COLO829 (cell line): ENCODE measurements at regions not wholly inside any gene's neighbourhood (a gene's known extent, or its start where the extent isn't known, plus 50 kb on each side); places are given as distances from the start of the nearest gene placed in this dataset.
"Not testable (repeated sequence)": the region's sequence is repeated elsewhere in the genome, so short reads cannot be mapped to it uniquely, and the experiment has no call there.

Source experiments
- DNase-seq: peaks from one replicate; pipeline ENCODE4 v3.0.0; 2012; ENCODE audit warnings: low spot score

DNA sequence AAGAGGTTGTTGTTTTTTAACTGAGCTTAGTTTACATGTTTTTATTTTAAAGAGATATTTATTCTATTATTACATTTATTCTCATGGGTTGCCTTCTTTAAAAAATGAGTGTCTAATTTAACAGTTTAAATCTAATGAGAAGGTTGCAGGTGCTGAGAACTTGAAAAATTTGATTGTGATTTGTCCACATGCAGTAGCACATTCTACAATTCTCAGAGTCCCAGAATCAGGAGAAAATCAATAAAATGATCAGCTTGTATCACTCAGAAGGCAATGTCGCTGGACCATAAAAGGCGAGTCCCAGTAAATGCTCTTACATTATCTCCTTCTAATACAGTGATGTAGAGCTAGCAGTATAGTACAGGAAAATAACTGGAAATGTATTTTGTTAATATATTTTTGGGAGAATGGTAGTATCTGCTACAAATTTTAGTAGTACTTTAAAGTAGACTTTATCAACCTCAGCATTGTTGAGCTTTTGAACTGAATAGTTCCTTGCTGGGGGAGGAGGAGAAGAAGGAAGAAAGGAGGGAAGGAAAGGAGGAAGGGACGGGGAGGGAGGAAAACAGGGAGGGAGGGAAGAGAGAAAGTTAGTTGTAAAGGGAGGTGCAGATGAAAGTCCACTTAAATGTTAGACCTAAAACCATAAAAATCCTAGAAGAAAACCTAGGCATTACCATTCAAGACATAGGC is 458.0 kb downstream of the DOK5 start:
- no peak for DNase-seq

DNA sequence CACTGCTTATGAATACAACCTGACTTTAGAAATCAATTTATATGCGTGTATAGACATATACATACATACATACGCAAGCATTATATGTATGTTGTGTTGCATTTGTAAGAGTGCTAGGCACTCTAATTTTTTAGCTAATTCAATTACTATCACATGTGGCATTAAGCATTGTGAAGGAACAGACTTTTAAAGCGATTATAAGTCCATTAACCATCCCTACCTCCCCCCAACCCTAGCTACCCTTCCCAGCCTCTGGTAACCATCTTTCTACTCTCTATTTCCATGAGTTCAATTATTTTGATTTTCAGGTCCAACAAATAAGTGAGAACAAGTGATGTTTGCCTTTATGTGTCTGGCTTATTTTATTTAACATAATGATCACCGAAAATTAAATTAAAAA is 453.8 kb downstream of the DOK5 start:
- DNase-seq = no peak

DNA sequence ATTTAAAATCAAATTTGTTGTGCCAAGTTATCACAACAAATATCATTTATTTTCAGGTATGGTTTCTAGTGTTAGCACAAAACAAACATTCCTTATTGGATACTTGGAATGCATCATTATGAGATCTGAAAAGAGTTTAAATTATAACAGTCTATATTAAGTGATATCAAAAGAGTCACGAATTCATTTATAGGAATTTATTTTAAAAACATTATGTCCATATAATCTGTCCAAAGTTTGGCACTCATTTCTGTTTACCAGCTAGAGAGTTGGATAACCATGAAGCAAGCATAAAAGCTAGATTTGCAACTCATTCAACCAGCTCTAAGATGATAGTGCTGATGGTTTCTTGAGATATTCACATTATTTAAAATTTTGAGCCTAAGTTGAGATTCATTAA is 453.2 kb downstream of the DOK5 start:
- DNase-seq = no peak

DNA sequence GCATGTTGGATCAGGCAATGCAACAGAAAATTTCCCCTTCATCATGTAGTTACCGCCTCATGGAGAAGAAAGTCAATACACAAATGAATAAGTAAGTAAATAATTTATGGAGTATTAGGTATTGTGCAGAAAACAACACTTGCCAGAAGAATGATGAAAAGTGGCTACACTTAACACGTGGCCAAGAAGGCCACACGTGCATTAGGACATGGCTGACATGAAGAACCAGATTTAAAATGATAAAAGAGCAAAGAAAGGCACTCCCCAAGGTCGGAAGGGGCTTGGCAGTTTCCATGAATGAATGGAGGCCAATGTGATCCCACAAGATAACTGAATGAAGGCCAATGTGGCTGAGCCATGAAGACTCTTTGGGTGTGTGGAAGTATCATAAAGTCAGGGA is 447.2 kb downstream of the DOK5 start:
- no peak for DNase-seq

DNA sequence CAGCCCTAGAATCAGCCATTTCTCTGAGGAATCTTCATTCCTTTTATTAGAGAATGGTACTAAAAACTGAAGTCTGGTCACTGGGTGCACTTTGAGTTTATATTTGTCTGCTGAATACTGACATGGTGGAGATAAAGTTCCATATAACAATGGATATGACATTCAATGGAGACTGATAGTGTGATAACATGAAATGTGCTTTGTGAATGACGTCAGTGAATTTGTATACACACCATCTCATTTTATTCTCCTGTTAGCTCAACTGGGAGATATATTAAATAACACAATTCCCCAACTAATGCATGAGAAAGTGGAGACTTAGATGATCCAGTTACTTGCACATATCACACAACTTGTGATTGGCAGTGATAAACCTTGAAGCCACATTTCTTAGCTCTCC is 446.7 kb downstream of the DOK5 start:
- no peak for DNase-seq

DNA sequence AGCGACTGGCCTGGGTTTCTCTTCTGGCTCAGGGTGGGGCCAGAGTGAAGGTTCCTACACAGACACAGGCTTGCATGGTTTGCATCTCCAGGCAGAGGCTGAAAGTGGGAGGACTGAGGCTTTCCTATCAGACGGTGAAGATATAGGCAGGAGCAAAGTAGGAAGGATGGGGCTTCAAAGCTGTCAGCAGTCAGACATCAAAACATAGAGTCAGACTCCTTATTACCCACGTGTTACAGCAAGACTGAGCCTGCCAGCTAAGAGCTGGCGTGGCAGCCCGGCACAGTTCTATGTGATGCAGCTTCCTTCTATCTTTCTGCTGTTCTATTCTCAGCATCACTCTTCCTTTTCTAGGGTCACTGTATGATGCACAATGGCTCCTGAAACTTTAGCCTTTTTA is 445.1 kb downstream of the DOK5 start:
- no peak for DNase-seq

DNA sequence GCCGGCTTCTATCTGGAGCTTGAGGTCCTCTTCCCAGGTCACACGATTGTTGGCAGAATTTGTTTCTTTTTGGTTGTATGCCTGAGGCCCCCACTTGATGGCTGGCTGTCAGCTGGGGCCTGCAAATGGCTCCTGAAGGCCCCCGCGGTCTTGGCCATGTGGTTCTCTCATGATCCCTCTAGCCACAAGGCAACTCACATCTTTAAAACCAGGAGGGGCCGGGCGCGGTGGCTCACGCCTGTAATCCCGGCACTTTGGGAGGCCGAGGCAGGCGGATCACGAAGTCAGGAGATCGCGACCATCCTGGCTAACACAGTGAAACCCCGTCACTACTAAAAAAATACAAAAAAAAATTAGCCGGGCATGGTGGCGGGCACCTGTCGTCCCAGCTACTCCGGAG is 443.6 kb downstream of the DOK5 start:
- not testable (repeated sequence) for DNase-seq

DNA sequence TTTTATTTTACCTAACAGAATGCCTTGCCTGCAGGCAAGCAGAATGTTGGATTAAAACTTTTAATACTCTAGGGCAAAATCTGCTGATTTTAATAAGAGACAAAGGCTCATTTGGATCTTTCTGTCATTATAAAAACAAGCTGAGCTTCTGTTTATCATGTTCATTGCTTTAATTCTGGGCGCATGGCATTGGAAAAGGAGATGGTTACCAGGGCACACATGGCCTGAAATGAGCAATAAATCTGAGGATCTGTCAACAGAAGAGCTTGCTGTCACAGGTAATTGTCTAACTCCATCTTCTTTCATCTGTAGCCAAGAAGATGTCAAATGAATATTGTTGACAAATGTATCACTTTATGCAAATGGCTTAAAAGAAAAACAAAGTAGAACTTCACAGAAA is 439.6 kb downstream of the DOK5 start:
- no peak for DNase-seq

DNA sequence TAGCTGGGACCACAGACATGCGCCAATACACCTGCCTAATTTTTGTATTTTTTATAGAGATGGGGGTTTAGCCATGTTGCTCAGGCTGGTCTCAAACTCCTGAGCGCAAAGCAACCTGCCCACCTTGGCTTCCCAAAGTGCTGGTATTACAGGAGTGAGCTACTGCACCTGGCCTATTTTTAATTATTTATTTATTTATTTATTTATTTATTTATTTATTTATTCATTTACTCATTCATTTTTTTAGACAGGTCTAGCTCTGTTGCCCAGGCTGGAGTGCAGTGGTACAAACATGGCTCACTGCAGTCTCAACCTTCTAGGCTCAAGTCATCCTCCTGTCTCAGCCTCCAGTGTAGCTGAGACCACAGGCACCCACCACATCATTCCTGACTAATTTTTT is 434.3 kb downstream of the DOK5 start:
- DNase-seq = no peak

DNA sequence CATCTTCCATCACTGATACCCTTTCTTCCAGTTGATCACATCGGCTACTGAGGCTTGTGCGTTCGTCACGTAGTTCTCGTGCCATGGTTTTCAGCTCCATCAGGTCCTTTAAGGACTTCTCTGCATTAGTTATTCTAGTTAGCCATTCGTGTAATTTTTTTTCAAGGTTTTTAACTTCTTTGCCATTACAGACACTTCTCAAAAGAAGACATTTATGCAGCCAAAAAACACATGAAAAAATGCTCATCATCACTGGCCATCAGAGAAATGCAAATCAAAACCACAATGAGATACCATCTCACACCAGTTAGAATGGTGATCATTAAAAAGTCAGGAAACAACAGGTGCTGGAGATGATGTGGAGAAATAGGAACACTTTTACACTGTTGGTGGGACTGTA is 430.7 kb downstream of the DOK5 start:
- not testable (repeated sequence) for DNase-seq

DNA sequence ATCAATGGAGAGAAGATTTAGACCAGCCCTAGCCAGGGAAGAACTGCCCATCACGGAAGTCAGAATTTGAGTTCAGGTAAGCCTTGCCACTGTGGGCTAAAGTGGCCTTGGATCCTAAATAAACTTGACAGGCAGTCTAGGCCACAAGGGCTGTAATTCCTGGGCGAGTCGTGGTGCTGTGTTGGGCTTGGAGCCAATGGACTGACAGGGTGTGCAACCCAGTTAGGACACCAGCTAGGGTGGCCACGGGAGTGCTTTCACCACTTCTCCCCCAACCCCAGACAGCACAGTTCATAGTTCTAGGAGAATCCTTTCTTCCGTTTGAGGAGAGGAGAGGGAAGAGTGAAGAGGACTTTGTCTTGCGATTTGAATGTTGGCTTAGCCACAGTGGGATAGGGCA is 422.4 kb downstream of the DOK5 start:
- no peak for DNase-seq

DNA sequence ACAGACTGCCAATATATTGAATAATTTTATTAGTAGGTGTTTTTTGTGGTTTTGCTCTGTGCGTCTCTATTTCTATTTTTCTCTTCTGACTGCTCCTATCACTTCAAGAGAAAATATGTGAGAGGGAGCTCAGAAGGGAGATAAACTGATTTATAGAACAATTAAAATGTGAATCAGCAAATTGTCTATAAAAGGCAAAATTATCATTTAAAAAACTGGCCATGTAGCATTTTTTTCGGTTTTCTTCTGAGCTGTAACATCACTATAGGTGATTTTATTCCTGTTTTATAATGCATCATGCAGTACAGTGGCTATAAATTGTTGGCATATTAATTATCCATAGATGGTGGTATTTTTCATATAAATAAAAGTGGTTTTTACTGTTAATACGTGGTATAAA is 416.5 kb downstream of the DOK5 start:
- no peak for DNase-seq

DNA sequence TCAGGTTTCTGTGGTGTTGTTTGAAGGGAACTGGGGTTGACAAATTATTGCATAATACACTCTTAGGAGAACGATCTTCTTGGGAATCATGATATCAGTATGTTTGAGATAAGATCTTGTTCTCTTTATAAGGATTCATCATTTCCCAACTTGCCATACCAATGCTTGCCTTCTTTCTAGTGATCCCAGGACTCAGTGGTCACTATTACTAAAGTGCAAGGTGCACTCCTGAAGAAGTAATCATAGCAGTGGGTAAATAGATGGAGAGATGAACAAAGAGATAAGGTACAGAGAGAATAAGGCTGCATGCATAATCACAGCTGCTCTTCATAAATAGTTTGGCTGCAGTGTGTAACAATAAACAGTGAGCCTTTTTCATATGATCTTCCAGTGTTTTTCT is 404.0 kb downstream of the DOK5 start:
- DNase-seq = no peak

DNA sequence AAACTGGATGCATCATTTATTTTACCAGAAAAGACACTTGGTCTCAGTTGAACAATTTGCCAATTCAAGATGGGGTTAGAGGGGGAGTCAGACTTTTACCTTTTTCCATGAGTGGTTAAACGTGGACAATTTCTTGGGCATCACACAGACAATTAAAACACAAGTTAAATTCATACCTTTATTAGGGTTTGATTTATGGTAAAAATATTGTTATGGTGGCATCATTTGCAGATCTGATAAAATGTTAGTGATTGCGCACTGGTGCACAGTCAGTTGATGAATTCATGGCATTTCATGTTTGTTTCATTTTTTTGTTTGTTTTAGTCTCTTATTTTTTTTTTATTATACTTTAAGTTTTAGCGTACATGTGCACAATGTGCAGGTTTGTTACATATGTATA is 399.9 kb downstream of the DOK5 start:
- DNase-seq = no peak

DNA sequence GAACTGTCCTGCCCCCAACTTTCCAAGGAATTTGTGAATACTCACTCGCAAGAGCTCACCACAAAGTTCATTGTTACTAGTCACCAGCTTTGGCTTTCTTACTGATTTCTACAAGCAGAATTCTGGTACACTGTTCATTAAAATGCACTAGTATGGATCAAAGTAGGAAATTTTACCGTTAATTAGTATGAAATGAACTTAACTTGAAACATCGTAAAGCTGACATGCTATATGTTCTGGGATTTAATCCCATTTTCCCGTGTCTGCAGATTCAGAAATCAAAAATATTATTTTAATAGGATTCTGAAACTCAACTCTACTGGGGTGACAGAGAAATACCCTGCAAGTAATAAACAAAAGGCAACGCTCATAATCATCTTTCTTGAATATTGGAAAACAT is 399.3 kb downstream of the DOK5 start:
- DNase-seq = no peak

DNA sequence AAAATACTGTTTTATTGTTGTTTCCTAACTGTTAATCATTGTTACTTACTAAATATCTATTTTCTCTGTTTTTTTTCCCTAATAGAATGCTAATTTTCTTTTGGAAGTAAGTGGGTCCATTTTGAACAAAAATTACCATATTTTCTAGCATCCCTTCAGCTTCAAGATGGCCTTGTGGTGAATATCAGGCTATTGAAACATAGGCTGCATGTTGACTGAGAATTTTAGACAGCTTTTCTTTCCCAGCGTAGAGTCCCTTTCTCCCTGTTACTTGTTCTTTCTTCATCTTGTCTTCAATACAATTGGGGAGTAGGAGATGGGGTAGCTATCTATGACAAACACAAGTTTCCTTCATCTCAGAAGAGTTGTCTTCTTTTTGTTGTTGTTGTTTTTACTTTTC is 397.0 kb downstream of the DOK5 start:
- DNase-seq = no peak

DNA sequence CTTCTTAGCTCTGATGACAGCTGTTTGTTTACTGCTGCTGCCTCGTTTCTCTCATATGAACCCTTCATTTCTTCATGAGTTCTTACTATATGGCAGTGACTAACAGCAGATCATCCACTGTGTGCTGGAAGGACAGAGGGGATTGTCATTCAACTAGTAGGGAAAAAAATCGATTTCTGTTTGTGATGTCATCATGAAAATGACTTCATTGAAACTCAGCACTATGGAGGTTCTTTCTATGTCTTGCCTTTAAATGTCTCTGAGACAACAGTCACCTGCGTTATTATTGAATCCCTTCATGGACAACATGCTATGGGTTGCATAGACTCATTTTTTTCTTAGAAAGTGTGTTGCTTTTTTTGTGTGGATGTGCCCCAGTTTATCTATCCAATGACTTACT is 394.4 kb downstream of the DOK5 start:
- DNase-seq = no peak

DNA sequence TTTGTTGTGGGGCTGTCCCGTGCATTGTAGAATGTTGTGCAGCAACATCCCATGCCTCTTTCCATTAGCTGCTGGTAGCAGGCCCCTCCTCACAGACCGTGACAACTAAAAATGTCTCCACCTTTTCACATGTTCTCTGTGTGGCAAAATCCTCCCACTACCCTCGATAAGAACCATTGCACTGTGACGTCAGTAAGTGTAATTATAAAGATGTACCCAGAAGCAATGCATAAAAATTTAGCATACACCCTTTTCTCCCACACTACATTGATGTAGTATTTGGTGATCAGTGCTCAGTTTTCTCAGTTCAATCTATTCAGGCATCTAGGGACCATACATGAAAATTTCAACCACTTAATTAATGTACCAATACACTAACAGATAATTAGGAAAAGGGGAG is 389.9 kb downstream of the DOK5 start:
- no peak for DNase-seq

DNA sequence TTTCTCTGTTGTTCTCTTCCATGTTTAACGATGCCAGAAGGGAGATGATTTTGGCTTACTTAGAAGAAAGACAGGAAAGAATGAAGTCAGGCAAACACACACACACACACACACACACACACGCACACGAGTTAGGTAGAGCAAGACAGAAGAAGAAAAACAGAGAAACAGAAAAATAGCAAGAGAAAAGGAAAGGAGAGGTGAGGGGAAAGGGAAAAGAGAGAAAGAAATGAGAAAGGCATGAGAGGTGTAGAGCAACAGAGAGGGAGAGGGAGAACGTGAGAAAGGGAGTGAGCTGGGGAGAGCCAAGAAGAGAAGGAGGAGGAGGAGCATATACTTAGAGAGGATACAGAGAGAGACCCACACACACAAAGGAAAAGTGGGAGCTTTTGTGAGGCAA is 385.3 kb downstream of the DOK5 start:
- no peak for DNase-seq

DNA sequence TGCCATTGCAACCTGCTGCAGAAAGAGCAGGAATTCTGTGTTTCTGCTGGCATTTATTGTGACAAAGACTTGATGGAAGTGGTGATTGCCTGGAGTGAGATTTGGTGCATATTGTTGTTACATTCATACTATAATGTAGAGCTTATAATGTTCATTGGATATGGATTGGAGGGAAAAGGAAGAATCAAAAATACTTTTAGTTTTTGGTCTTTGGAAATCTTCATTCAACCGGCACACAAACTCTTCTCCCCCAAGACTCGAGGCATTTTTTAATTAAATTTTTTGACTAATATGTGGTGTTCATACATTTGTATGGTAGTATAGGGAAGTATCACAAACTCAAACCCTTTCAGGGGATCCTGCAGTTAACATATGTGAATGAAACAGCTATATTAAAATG is 380.8 kb downstream of the DOK5 start:
- no peak for DNase-seq

DNA sequence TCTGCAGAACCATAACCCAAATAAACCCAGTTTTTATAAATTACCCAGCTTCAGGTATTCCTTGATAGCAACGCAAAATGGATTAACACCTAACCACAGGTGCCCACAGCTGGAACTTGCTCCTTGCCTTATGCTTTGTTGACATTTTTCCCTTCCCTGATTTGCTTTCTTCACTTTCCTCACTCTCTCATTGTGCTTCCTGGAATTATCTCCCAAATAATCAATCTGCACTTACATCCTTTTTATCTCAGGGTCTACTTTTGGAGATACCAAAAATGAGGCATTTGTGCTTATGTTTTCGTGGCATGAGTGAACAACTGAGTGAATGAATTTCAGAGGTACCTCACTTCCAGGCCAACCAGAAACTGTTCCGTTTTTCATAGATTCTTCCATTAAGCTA is 374.3 kb downstream of the DOK5 start:
- no peak for DNase-seq

DNA sequence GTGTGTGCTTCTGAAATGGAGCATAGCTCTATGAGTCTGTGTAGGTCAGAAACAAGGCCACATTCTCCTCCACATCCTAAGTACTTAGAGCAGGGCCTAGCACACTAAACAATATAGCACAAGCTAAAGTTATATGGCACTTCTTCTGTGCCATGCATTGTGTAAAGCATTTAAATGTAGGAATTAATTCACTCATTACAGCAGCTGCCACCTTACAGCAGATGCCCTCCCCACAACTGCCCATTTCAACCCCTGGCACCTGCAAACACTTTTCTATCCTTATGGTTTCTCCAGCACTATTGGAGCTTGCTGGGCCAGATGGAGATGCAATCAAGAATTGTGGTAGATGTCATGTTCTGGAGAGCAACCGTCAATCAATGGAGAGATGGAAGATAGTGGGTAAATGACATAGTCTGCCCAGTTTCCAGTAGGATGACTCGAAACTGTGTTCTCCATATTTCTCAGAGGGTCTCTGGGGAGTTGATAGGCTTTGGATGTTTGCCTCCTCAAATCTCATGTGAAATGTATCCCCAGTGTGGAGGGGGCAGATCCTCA is 373.7 kb downstream of the DOK5 start:
- DNase-seq = no peak

DNA sequence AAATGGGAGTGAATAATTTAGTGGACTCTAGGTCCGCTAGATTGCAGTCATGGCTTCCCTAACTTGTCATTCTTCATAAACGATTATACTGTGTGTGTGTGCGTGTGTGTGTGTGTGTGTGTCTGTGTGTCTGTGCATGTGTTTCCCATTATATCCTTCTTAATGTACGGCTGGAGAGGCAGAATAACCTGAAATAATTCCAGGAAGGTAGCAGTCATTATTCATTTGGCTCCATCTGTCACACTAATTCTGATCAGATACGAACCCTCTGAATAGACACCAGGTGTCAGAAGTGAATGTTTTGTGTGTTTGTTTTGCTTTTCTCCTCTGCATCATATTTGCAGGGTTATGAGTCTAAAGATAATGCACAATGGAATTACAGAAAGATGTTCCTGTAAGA is 372.9 kb downstream of the DOK5 start:
- no peak for DNase-seq

DNA sequence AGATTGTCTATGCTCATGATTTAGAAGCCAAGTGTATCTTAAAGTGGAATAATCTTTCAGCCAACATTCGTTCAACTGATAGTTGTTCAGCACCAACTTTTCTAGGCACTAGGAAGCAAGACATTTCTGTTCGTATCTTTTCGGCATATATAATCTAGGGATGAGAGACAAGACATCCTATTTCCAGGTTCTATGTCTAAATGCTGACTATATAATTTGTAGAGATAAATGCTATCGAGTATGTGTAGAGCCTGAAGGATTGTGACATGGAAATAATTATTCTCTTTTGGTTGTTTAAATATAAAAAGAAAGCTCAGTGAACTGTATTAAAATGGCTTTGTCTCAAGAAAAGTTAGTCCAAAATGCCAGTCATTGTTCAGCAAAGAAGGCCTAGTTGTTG is 371.6 kb downstream of the DOK5 start:
- DNase-seq = no peak

DNA sequence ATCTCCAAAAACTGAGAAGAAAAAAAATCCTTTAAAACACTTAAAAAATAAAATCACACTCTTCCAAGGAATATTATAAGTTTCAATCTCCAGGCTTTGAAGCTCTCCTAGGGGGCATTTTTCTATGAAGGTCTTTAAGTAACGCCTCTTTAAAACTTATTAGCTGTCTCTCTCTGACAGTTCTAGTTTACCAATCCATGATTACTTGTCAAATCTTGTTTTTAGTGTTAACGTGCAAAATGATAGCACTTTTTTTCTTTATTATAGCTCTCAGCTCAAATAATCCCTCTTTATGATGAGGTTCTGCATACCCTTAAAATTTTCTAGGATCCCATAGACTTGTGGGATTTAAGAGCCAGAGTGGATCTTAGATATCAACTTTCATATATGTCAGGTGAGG is 369.0 kb downstream of the DOK5 start:
- no peak for DNase-seq
